GM18519 (cell line): ENCODE measurements at regions not wholly inside any gene's neighbourhood (a gene's known extent, or its start where the extent isn't known, plus 50 kb on each side); places are given as distances from the start of the nearest gene placed in this dataset.
"Not testable (repeated sequence)": the region's sequence is repeated elsewhere in the genome, so short reads cannot be mapped to it uniquely, and the experiment has no call there.

Experiments
- ATAC-seq: cut with Tn5 transposase; IDR thresholded peaks from one replicate; pipeline ENCODE4 v1.9.1; 2021; ENCODE audit warnings: mild to moderate bottlenecking, moderate library complexity; ENCODE audit not compliant: unreplicated experiment, low FRiP score

GRCh38 chr2:2591542-2591940 lies 260.5 kb upstream of the MYT1L start:
- ATAC-seq = no peak

GRCh38 chr2:2590841-2591541 lies 259.9 kb upstream of the MYT1L start:
- no peak for ATAC-seq

- no peak for ATAC-seq
These were observed 259.1 kb upstream of the MYT1L start for GRCh38 chr2:2590141-2590540.

- no peak for ATAC-seq
These were observed 257.7 kb upstream of the MYT1L start for GRCh38 chr2:2588777-2589176.

GRCh38 chr2:2587354-2587753 lies 256.3 kb upstream of the MYT1L start:
- no peak for ATAC-seq

GRCh38 chr2:2586931-2587330 lies 255.9 kb upstream of the MYT1L start:
- no peak for ATAC-seq

- no peak for ATAC-seq
These were observed 255.1 kb upstream of the MYT1L start for GRCh38 chr2:2586068-2586776.

GRCh38 chr2:2582998-2583545 lies 252.0 kb upstream of the MYT1L start:
- no peak for ATAC-seq

- no peak for ATAC-seq
These were observed 250.5 kb upstream of the MYT1L start for GRCh38 chr2:2581331-2582159.

- not testable (repeated sequence) for ATAC-seq
These were observed 249.8 kb upstream of the MYT1L start for GRCh38 chr2:2580841-2581240.

GRCh38 chr2:2580341-2580740 lies 249.3 kb upstream of the MYT1L start:
- ATAC-seq = no peak

- no peak for ATAC-seq
These were observed 248.7 kb upstream of the MYT1L start for GRCh38 chr2:2579814-2580213.

GRCh38 chr2:2577407-2577831 lies 246.3 kb upstream of the MYT1L start:
- no peak for ATAC-seq

- ATAC-seq = no peak
These were observed 244.9 kb upstream of the MYT1L start for GRCh38 chr2:2575870-2576386.

GRCh38 chr2:2575181-2575577 lies 244.1 kb upstream of the MYT1L start:
- ATAC-seq = no peak

- no peak for ATAC-seq
These were observed 243.5 kb upstream of the MYT1L start for GRCh38 chr2:2574401-2575180.

- ATAC-seq = no peak
These were observed 242.7 kb upstream of the MYT1L start for GRCh38 chr2:2573658-2574293.

- no peak for ATAC-seq
These were observed 242.1 kb upstream of the MYT1L start for GRCh38 chr2:2573205-2573604.

- ATAC-seq = no peak
These were observed 241.5 kb upstream of the MYT1L start for GRCh38 chr2:2572393-2573204.
